ENCODE measurements at regions not wholly inside any gene's neighbourhood (a gene's known extent, or its start where the extent isn't known, plus 50 kb on each side); places are given as distances from the start of the nearest gene placed in this dataset.

GRCh38 chr9:680106-680505, 161.4 kb upstream of the DMRT1 start:
- Histone ChIP-seq H3K4me3 (ENCODE audit: low read length) (no peak overlapping the region), H3K9me3 (ENCODE audit: insufficient read depth, low read length) (no peaks in the 10 kb centered on the region), H2AFZ (ENCODE audit: low read depth, low read length) (no peak overlapping the region), H3K4me1 (ENCODE audit: low read length) (peaks cover 9% of the 10 kb centered on the region), H3K27ac (ENCODE audit: low read length) (no peak overlapping the region), H3K36me3 (replicated peaks; ENCODE audit: low read depth, low read length) (no peaks in the 10 kb centered on the region), H4K20me1 (ENCODE audit: insufficient read depth, low read length) (no peaks in the 10 kb centered on the region), H3K9ac (ENCODE audit: low read length) (no peak overlapping the region), H3K27me3 (ENCODE audit: low read depth, low read length) (no peaks in the 10 kb centered on the region), H3K79me2 (ENCODE audit: low read length) (no peaks in the 10 kb centered on the region), H3K4me2 (ENCODE audit: low read length) (no peak overlapping the region)
- TF ChIP-seq EZH2phosphoT487 (IDR thresholded peaks at IDR 0.05; ENCODE audit: low read depth), result no peak
- TF ChIP-seq, protein P1, sequence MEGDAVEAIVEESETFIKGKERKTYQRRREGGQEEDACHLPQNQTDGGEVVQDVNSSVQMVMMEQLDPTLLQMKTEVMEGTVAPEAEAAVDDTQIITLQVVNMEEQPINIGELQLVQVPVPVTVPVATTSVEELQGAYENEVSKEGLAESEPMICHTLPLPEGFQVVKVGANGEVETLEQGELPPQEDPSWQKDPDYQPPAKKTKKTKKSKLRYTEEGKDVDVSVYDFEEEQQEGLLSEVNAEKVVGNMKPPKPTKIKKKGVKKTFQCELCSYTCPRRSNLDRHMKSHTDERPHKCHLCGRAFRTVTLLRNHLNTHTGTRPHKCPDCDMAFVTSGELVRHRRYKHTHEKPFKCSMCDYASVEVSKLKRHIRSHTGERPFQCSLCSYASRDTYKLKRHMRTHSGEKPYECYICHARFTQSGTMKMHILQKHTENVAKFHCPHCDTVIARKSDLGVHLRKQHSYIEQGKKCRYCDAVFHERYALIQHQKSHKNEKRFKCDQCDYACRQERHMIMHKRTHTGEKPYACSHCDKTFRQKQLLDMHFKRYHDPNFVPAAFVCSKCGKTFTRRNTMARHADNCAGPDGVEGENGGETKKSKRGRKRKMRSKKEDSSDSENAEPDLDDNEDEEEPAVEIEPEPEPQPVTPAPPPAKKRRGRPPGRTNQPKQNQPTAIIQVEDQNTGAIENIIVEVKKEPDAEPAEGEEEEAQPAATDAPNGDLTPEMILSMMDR (IDR thresholded peaks at IDR 0.05; ENCODE audit: low read depth, low read length), result no peak

GRCh38 chr9:682633-683508, 158.6 kb upstream of the DMRT1 start:
- Histone ChIP-seq H3K27ac (ENCODE audit: low read length) (no peak overlapping the region), H4K20me1 (ENCODE audit: insufficient read depth, low read length) (no peaks in the 10 kb centered on the region), H3K4me1 (ENCODE audit: low read length) (no peaks in the 10 kb centered on the region), H3K27me3 (ENCODE audit: low read depth, low read length) (no peaks in the 10 kb centered on the region), H3K4me2 (ENCODE audit: low read length) (no peak overlapping the region), H3K9me3 (ENCODE audit: insufficient read depth, low read length) (no peaks in the 10 kb centered on the region), H3K9ac (ENCODE audit: low read length) (no peak overlapping the region), H3K4me3 (ENCODE audit: low read length) (no peak overlapping the region), H3K36me3 (replicated peaks; ENCODE audit: low read depth, low read length) (no peaks in the 10 kb centered on the region), H2AFZ (ENCODE audit: low read depth, low read length) (no peak overlapping the region), H3K79me2 (ENCODE audit: low read length) (no peaks in the 10 kb centered on the region)
- TF ChIP-seq, protein P1 (IDR thresholded peaks at IDR 0.05; ENCODE audit: low read depth, low read length), result no peak
- TF ChIP-seq EZH2phosphoT487 (IDR thresholded peaks at IDR 0.05; ENCODE audit: low read depth), result no peak

DNA sequence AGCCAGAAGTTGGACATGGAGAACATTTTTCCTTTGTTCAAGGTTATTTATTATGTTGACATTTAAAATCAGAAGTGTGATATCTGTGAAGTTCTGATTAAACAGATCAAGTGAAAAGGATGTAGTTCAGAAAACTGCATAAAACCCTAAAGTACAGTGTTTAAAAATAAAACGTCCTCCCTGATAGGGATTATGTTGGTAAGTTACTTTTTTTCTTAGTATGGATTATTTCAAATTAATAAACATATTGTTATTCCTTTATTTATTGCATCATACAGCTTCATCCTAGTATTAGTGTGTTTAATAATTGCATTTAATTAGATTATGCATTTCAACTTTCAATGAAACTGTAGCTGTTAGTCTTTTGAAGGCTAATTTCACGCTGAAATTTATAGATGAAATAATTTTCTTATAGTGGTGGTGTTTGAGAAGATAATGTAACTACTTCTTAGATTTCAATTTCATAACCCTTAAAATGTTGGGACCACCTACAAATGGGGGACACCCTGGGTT, 157.9 kb upstream of the DMRT1 start:
- no peak overlapping the region for H3K4me3 ChIP-seq (ENCODE audit: low read length)
- no peak overlapping the region for H3K4me2 ChIP-seq (ENCODE audit: low read length)

More for the DNA sequence above, 157.9 kb upstream of the DMRT1 start:
- H2AFZ ChIP-seq (ENCODE audit: low read depth, low read length), result no peak overlapping the region
- no peaks in the 10 kb centered on the region for H3K36me3 ChIP-seq (replicated peaks; ENCODE audit: low read depth, low read length)
- H3K9me3 ChIP-seq (ENCODE audit: insufficient read depth, low read length), result no peaks in the 10 kb centered on the region
- no peak for TF ChIP-seq EZH2phosphoT487 (IDR thresholded peaks at IDR 0.05; ENCODE audit: low read depth)
- TF ChIP-seq, protein P1 (IDR thresholded peaks at IDR 0.05; ENCODE audit: low read depth, low read length), result no peak
- H3K79me2 ChIP-seq (ENCODE audit: low read length), result no peaks in the 10 kb centered on the region
- no peaks in the 10 kb centered on the region for H3K4me1 ChIP-seq (ENCODE audit: low read length)
- H4K20me1 ChIP-seq (ENCODE audit: insufficient read depth, low read length), result no peaks in the 10 kb centered on the region
- no peak overlapping the region for H3K27ac ChIP-seq (ENCODE audit: low read length)
- no peaks in the 10 kb centered on the region for H3K27me3 ChIP-seq (ENCODE audit: low read depth, low read length)
- no peak overlapping the region for H3K9ac ChIP-seq (ENCODE audit: low read length)

Data from OCI-LY3 (cell line).